NB4 (cell line): ENCODE measurements at regions not wholly inside any gene's neighbourhood (a gene's known extent, or its start where the extent isn't known, plus 50 kb on each side); places are given as distances from the start of the nearest gene placed in this dataset.

Experiments
- DNase-seq: peaks from one replicate; pipeline ENCODE4 v3.0.0; 2010; ENCODE audit warnings: low read depth
- H3K4me3 ChIP-seq: one replicate; pipeline ENCODE4 v1.5.1; 2011; ENCODE audit warnings: mild to moderate bottlenecking, low read depth, low read length, moderate library complexity
- CTCF ChIP-seq: IDR thresholded peaks from one replicate; pipeline ENCODE4 v1.5.1; 2012; ENCODE audit warnings: low read depth, low read length
- MAX ChIP-seq: IDR thresholded peaks from 2 replicates; pipeline ENCODE4 v1.6.1; 2011; ENCODE audit warnings: low read depth, low read length
- MYC ChIP-seq: IDR thresholded peaks from 2 replicates; pipeline ENCODE4 v1.6.1; 2011; ENCODE audit warnings: low read depth, low read length
- POLR2A ChIP-seq: IDR thresholded peaks from 2 replicates; pipeline ENCODE4 v1.6.1; 2011; ENCODE audit warnings: mild to moderate bottlenecking; ENCODE audit not compliant: insufficient read length; ENCODE audit errors: extremely low read depth

DNA sequence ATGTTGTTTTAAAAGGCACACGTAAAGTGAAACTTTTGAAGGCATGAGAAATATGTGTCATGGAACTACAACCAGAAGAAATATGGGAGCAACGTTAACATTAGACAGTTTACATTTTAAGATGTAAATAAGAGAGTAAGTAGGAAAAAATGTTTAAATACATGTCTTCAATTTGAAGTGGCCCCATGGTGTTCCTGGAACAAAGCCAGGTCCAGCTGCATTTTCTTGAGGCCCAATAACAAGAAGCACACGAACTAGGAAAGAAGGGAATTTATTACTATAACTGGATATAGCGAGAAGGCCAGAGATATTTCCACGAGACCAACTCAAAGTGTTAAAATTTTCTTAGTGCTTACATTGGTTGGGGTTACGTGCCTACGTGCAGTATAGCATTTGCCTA, 458.1 kb downstream of the KCTD8 start:
- no peak for TF ChIP-seq MAX
- TF ChIP-seq POLR2A: no peak
- TF ChIP-seq MYC: no peak
- TF ChIP-seq CTCF: no peak
- no peak for DNase-seq
- no peak overlapping the region for H3K4me3 ChIP-seq

GRCh38 chr4:43990963-43991362, 457.6 kb downstream of the KCTD8 start:
- H3K4me3 ChIP-seq: no peak overlapping the region
- no peak for DNase-seq
- no peak for TF ChIP-seq CTCF

DNA sequence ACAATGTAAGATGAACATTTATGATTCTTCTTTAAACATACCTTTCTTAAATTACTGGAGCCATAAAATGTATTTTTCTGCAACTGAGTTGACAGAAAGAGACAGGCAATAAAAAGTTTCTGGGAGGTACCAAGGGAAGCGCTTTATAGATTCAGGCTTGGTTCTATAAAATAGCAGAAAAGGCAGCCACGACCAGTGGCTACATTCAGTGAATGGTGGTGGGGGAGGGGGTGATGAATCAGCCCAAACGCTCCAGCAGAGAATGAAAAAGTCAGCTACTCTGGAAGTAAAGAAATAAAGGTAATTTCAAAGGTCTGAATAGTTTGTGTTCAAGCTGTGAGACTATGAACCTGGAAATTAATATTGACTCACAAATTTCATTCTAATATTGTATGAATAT, 456.1 kb downstream of the KCTD8 start:
- no peak for DNase-seq
- TF ChIP-seq CTCF (no peak), POLR2A (no peak), MYC (no peak), MAX (no peak)
- H3K4me3 ChIP-seq: no peak overlapping the region

DNA sequence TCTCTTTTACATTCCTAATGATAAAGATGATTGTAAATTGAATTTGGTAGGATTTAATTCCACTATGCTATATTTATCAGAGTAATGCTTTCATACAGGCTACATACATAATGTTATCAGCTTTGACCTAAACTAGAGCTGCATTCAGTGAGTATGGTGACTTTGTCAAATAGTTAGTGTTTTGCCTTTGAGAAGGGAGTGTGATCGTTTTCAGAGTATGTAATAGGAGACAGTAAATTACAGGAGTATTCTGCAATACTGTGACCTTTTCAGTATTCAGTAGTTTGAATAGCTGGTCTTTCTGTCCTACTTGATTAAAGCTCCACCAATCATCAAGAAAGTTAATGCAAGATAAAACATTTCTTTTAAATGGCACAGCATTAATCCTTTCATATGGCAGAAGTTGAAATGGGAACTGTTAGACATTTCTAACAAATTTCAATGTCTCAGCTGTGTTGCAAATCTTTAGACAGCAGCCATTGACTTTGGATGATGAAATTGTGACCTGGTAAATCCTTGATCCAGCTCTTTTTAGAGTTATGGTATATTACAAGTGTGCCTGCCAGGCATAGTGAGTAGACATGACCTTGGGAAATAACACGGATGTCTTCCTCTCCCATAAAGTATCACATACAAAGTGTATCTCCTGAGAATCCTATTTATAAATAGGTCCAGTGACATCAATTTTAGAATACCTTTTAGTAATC, 455.3 kb downstream of the KCTD8 start:
- DNase-seq: no peak
- TF ChIP-seq POLR2A (no peak), CTCF (no peak), MAX (no peak), MYC (no peak)
- no peak overlapping the region for H3K4me3 ChIP-seq

- H3K4me3 ChIP-seq: no peak overlapping the region
- TF ChIP-seq MYC (no peak), POLR2A (no peak), MAX (no peak), CTCF (no peak)
- no peak for DNase-seq
Measured at GRCh38 chr4:43999669-44000068, 448.9 kb downstream of the KCTD8 start.

DNA sequence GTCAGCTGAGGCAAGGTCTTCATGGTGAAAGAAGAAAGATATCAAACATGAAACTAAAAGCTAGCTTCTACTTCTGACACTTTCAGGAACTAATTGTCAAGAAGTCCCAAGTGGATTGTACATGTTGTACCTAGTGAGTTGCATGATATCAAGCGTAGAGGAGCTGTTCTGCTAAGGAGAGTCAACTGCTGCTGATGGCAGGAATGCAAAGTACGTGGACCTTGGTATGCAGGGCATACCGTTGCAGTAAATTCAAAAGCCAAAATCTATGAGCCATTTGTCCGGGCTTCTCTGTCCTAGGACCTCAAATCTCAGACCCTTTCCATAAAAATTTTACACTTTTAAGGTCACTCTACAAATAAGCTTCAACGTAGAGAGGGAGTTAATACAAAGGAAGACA, 446.2 kb downstream of the KCTD8 start:
- DNase-seq: no peak
- H3K4me3 ChIP-seq: no peak overlapping the region
- no peak for TF ChIP-seq POLR2A
- no peak for TF ChIP-seq MAX
- no peak for TF ChIP-seq MYC
- TF ChIP-seq CTCF: no peak
